NCI-H128 (cell line): ENCODE measurements at regions not wholly inside any gene's neighbourhood (a gene's known extent, or its start where the extent isn't known, plus 50 kb on each side); places are given as distances from the start of the nearest gene placed in this dataset.

Experiments
- DNase-seq: peaks from one replicate; lab custom pipeline; 2025; ENCODE audit not compliant: unreplicated experiment; lab: John Stamatoyannopoulos, UW

DNA sequence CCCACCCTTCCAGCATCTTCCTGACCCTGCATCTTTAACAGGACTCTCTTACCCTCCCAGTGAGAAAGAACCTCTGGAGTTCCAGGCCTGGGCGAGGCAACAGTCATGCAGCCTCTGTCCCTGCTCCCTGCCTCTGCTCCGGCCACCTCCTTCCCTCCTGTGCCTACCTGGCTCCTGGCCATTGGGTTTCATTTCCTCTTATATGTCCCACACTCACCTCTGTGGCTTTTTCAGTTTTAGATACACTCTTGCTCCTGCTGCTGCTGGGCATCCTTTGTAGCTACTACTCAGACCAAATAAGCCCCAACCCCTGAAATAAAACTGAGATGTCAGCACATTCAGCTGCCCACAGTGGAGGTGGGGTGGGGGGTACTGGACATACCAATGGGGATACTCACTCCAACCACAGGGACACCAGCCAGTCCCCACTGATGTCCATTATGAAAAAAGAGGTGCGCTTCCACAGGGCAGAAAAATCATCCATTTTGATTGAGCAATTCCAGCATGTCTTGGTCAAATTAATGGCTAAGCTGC, 99.1 kb upstream of the NRXN3 start:
- no peak for DNase-seq

DNA sequence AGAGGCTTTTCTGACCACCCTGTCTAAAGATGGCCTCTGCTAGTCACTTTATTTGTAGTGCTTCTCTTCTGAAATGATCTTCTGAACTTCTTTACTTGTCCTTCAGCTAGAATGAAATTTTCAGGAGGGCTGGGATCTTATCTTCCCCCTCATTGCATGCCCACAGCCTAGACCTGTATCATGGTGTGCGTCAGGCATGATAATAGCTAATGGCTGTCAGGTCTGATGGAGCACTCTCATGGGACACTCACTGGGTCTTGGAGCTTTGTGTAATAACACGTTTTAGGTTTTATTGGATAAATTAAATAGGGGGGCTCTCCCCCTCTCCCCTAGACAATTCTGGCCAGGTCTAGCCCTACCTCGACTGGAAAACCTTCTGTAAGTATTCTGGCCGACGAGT, 97.1 kb upstream of the NRXN3 start:
- DNase-seq: no peak

DNA sequence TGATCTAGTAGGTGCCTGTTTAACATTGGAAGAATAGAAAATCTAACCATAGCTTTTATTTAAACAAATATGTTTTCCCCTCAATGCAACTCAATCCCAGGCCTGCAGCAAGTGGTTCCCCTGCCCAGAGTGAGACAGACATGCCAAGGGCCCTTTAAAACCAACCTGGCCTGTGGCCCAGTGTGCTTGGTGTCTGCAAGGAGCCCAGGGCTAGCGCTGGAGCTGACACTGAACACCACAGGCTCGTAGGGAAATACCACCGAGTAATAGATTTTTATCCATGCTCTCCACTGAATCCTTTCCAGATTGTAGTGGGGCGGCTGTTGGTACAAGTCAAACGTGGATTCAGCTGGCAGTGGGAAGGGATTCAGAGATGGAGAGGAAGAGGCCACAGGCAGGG, 95.6 kb upstream of the NRXN3 start:
- DNase-seq: peak; percentile 35

DNA sequence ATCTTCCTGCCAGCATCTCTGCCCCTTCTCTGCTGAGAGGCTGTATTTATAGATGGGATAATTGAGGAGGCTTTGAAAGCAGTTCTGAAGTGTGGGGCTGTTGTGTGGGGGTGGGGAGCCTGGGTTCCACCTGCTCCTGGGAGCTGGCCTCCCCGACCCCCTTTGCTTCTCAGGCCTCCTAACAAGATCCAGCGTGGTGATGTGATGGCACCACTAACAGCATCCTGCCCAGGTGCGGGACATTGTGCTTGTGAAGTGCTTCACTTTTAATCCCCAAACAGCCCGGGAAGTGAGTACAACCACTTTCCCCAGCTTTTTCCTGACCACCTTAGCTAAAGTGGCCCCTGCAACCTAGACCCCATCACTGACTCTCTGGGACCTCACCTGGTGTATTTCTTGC, 95.1 kb upstream of the NRXN3 start:
- DNase-seq: no peak

DNA sequence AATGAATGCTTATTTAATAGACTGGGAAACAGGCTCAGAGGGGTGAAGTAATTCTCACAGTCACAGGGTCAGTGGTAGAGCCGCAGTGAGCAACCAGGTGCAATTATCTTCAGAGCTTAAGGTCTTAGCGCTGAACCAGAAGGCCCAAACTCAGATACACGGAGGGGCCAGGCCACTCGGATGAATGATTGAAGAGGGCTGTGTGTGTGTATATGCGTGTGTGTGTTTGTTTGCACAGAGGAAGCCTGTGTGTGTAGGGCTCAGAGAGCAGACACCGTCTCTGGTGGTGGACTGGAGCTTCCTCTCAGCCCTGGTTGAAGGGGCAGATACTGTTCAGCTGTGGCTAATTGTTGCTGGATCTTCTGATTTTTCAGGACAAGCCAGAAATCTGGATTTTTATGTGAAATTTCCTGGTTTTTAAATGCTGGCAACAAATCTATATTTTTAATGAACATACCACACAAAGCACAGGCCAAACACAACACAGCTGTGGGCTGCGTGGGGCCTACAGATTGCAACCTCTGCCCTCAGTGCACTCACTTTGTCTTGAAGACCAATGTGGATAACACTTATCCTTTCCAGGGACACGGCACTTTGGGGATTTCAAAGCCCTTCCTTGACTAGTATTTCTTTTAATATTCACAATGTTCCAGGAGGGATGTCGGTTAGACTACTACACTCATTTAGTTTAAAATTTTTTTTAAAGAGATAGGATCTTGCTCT, 94.5 kb upstream of the NRXN3 start:
- DNase-seq: no peak

- no peak for DNase-seq
Measured at GRCh38 chr14:78081245-78081644, 88.9 kb upstream of the NRXN3 start.

DNA sequence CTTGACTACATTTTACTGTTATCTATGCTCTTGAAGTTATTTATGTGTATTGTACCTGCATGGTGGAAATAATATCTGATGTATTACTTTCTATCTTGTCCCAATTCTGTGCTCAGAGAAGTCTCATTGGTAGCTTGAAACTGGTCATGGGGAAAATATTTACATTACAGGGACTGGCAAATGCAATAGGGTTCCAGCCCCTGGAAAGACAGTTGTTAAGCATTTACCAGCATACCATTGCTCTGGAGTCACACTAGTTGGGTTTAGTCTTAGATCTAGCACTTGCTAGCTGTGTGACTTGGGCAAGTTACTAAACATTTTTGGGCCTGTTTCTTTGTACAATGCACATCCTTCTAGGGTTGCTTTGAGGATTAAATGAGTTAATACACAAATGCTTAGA, 86.3 kb upstream of the NRXN3 start:
- DNase-seq: no peak

- DNase-seq: no peak
Measured at GRCh38 chr14:78086342-78086741, 83.8 kb upstream of the NRXN3 start.

GRCh38 chr14:78088916-78089315, 81.3 kb upstream of the NRXN3 start:
- no peak for DNase-seq

GRCh38 chr14:78090864-78091263, 79.3 kb upstream of the NRXN3 start:
- no peak for DNase-seq

DNA sequence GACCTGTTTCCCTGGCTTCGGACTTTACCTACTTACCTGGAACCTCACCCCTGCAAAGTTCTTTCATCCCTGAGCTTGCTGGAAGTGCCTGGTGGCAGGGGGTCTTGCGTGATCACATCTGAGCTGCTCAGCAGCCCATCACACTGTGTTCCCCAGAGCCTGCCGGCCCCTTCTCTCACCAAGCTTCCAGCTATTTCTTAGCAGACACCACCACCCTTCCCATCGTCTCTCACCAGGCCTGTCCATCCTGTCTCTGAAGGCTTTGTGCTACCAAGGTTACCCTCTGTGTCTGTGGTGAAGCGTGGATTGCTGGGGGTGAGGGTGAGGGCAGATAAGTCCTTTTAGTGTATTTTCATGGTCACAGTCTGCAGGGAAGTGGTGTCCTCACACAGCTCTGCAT, 78.8 kb upstream of the NRXN3 start:
- DNase-seq: no peak

- no peak for DNase-seq
Measured at GRCh38 chr14:78092040-78092439, 78.1 kb upstream of the NRXN3 start.

- DNase-seq: no peak
Measured at GRCh38 chr14:78103271-78103670, 66.9 kb upstream of the NRXN3 start.

GRCh38 chr14:78104160-78104559, 66.0 kb upstream of the NRXN3 start:
- no peak for DNase-seq

DNA sequence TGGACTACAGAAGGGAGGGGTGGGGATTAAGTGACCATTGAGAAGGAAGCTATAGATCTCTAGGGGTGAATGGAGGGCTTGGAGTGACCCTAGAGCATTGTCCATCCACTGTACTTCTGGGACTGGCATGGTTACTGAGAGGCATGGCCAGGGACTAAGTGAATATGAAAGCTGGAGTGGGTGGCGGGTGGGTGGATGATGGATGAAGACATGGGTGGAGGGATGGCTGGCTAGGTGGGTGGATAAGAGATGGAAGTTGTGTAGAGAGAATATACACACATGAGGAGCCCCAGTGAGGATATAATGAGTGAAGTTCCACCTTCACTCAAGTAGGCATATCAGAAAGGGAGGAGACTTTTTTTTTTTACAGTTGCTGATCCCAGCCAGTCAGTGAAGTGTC, 65.5 kb upstream of the NRXN3 start:
- no peak for DNase-seq

GRCh38 chr14:78106381-78106780, 63.8 kb upstream of the NRXN3 start:
- DNase-seq: no peak

GRCh38 chr14:78107166-78107565, 63.0 kb upstream of the NRXN3 start:
- no peak for DNase-seq

- no peak for DNase-seq
Measured at GRCh38 chr14:78119440-78119839, 50.7 kb upstream of the NRXN3 start.
